Keratinocyte (primary cell): ENCODE measurements at regions not wholly inside any gene's neighbourhood (a gene's known extent, or its start where the extent isn't known, plus 50 kb on each side); places are given as distances from the start of the nearest gene placed in this dataset.
A peak's percentile ranks its signal among the peaks of the same experiment; 100 is the strongest.

Source experiments
- DNase-seq: peaks from one replicate; pipeline ENCODE4 v3.0.0-alpha.2; 2011; ENCODE audit warnings: low read depth, missing footprints, low spot score
- FAIRE-seq: peaks from 2 replicates; lab custom pipeline; 2011; peaks lifted over from hg19 to GRCh38; lab: Jason Lieb, UNC
- H2AFZ ChIP-seq: 2 replicates; pipeline ENCODE4 v1.6.0; 2012; ENCODE audit warnings: low read length, control low read depth, inconsistent platforms; ENCODE audit not compliant: control insufficient read depth
- H3K27ac ChIP-seq: 2 replicates; pipeline ENCODE4 v1.5.1; 2011; ENCODE audit warnings: low read length; ENCODE audit not compliant: control insufficient read depth, insufficient read depth
- H3K27me3 ChIP-seq: 3 replicates; pipeline ENCODE4 v1.6.0; 2011; ENCODE audit warnings: low read length; ENCODE audit not compliant: control insufficient read depth, insufficient read depth; ENCODE audit errors: extremely low read depth
- H3K36me3 ChIP-seq, 2 experiments: 2 replicates in 1 of 2; 3 replicates in 1 of 2; pipeline ENCODE4 v1.5.1; 2011; ENCODE audit warnings: low read length in 2 of 2, mild to moderate bottlenecking in 1 of 2; ENCODE audit not compliant: control insufficient read depth in 2 of 2, insufficient read depth in 2 of 2; ENCODE audit errors: extremely low read depth in 1 of 2
- H3K4me1 ChIP-seq: 3 replicates; pipeline ENCODE4 v1.5.1; 2011; ENCODE audit warnings: low read length; ENCODE audit not compliant: control insufficient read depth, insufficient read depth; ENCODE audit errors: extremely low read depth
- H3K4me2 ChIP-seq: 3 replicates; pipeline ENCODE4 v1.6.0; 2011; ENCODE audit warnings: low read depth, low read length; ENCODE audit not compliant: control insufficient read depth, insufficient read depth; ENCODE audit errors: extremely low read depth
- H3K4me3 ChIP-seq, 3 experiments: fragments of 200-600 bp in 1 of 3; sonication (generic) in 1 of 3; 2 replicates in 2 of 3; 3 replicates in 1 of 3; pipeline ENCODE4 v1.5.1; 2011 to 2016; ENCODE audit warnings: low read length in 3 of 3, mild to moderate bottlenecking in 3 of 3, control low read depth in 2 of 3, inconsistent platforms in 1 of 3, low read depth in 1 of 3, mixed read lengths in 1 of 3, mixed run types in 1 of 3, moderate library complexity in 1 of 3; ENCODE audit not compliant: control insufficient read depth in 2 of 3, insufficient read depth in 2 of 3; ENCODE audit errors: extremely low read depth in 1 of 3
- H3K79me2 ChIP-seq: 2 replicates; pipeline ENCODE4 v1.6.0; 2012; ENCODE audit warnings: low read length; ENCODE audit not compliant: control insufficient read depth, insufficient read depth
- H3K9ac ChIP-seq: 3 replicates; pipeline ENCODE4 v1.6.0; 2011; ENCODE audit warnings: low read length; ENCODE audit not compliant: control insufficient read depth, insufficient read depth; ENCODE audit errors: extremely low read depth
- H3K9me1 ChIP-seq: 3 replicates; pipeline ENCODE4 v1.6.0; 2011; ENCODE audit warnings: low read length; ENCODE audit not compliant: control insufficient read depth, insufficient read depth; ENCODE audit errors: extremely low read depth
- H3K9me3 ChIP-seq: 2 replicates; pipeline ENCODE4 v1.5.1; 2012; ENCODE audit warnings: low read depth, low read length; ENCODE audit not compliant: control insufficient read depth
- H4K20me1 ChIP-seq: 3 replicates; pipeline ENCODE4 v1.6.0; 2011; ENCODE audit warnings: low read length; ENCODE audit not compliant: control insufficient read depth, insufficient read depth; ENCODE audit errors: extremely low read depth
- EZH2 ChIP-seq: IDR thresholded peaks from one replicate; pipeline ENCODE4 v1.6.1; 2012; ENCODE audit warnings: inconsistent platforms, mild to moderate bottlenecking, low read length, moderate library complexity
- dilution Hi-C: fragments of 300-500 bp; cut with MboI; formaldehyde crosslinking; loops from one replicate; pipeline ENCODE4 v1.7.0; 2020; ENCODE audit warnings: low sequenced_read_pairs; ENCODE audit not compliant: extremely low pct_ligation_motif_present
- TF ChIP-seq, protein P1 (sequence below), 3 experiments: IDR thresholded peaks in 1 of 3; conservative IDR thresholded peaks in 1 of 3; optimal IDR thresholded peaks in 1 of 3; 2 replicates in 2 of 3; 3 replicates in 1 of 3; pipeline versions ENCODE3 to v1.5.1; 2011; ENCODE audit warnings: low read length in 3 of 3, mild to moderate bottlenecking in 3 of 3, moderate library complexity in 2 of 3, control low read depth in 1 of 3, inconsistent platforms in 1 of 3; ENCODE audit not compliant: insufficient read depth in 2 of 3; ENCODE audit errors: extremely low read depth in 1 of 3

DNA sequence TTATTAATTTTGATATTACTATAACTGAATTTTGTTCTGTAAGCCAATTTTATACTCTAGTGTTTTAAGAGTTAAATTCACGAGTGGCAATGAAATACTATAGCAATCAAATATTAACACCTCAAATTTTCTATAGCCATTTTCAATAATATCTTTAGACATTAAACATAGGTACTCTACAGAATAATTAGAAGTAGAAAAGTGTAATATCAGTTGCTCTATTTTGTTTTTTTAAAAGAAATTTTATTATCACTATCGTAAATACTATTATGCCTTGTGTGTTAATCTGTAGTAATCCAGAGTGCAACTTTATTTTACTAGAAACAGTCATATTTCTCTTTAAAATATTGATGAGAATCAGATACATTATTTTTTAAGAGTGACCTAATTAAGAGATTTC lies 691.2 kb downstream of the USP25 start:
- no peak overlapping the region for H3K4me3 ChIP-seq
- H4K20me1 ChIP-seq = no peaks in the 10 kb centered on the region
- H2AFZ ChIP-seq = no peak overlapping the region
- TF ChIP-seq, protein P1, sequence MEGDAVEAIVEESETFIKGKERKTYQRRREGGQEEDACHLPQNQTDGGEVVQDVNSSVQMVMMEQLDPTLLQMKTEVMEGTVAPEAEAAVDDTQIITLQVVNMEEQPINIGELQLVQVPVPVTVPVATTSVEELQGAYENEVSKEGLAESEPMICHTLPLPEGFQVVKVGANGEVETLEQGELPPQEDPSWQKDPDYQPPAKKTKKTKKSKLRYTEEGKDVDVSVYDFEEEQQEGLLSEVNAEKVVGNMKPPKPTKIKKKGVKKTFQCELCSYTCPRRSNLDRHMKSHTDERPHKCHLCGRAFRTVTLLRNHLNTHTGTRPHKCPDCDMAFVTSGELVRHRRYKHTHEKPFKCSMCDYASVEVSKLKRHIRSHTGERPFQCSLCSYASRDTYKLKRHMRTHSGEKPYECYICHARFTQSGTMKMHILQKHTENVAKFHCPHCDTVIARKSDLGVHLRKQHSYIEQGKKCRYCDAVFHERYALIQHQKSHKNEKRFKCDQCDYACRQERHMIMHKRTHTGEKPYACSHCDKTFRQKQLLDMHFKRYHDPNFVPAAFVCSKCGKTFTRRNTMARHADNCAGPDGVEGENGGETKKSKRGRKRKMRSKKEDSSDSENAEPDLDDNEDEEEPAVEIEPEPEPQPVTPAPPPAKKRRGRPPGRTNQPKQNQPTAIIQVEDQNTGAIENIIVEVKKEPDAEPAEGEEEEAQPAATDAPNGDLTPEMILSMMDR (optimal IDR thresholded peaks at IDR 0.05 in 1 of 3, IDR thresholded peaks at IDR 0.05 in 1 of 3, conservative IDR thresholded peaks at IDR 0.05 in 1 of 3; ENCODE audit: extremely low read depth in 1 of 3, insufficient read depth in 2 of 3, low read length in 3 of 3) = no peak
- TF ChIP-seq EZH2 = no peak
- H3K4me1 ChIP-seq = peaks cover 6% of the 10 kb centered on the region
- H3K79me2 ChIP-seq = no peaks in the 10 kb centered on the region
- no peak overlapping the region for H3K9ac ChIP-seq
- no peaks in the 10 kb centered on the region for H3K9me1 ChIP-seq
- H3K36me3 ChIP-seq = no peaks in the 10 kb centered on the region
- peak overlapping the region; percentile 72 for H3K4me2 ChIP-seq
- DNase-seq = no peak
- no peak for FAIRE-seq
- H3K27ac ChIP-seq = no peak overlapping the region
- no peaks in the 10 kb centered on the region for H3K27me3 ChIP-seq
- dilution Hi-C loops = no loop called here
- H3K9me3 ChIP-seq = no peaks in the 10 kb centered on the region

DNA sequence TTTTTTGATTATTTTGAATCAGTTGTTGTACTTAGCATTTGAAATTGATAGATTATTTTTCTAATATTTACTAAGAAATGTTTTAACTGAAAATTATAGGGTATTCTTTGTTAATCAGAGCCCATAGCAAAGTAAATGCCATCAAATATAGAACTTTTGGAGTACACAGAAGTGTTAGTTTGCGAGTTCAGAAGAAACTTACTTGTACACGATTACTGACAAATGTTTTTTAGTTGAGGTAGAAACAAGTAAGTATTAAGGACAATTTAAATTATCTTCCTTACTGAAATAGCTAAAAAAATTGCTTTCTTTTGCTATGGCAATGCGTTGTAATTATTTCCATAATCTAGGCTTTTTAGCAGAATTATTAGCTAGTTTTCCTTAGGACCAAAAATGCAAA lies 692.2 kb downstream of the USP25 start:
- H4K20me1 ChIP-seq = no peaks in the 10 kb centered on the region
- FAIRE-seq (no peak), DNase-seq (no peak)
- H3K36me3 ChIP-seq = no peaks in the 10 kb centered on the region
- no peaks in the 10 kb centered on the region for H3K9me1 ChIP-seq
- H3K4me2 ChIP-seq = no peak overlapping the region
- dilution Hi-C loops = no loop called here
- no peak overlapping the region for H3K9ac ChIP-seq
- H3K4me1 ChIP-seq = peaks cover 6% of the 10 kb centered on the region
- no peaks in the 10 kb centered on the region for H3K27me3 ChIP-seq
- H3K79me2 ChIP-seq = no peaks in the 10 kb centered on the region
- H3K4me3 ChIP-seq = no peak overlapping the region
- H3K27ac ChIP-seq = no peak overlapping the region
- H2AFZ ChIP-seq = no peak overlapping the region
- H3K9me3 ChIP-seq = no peaks in the 10 kb centered on the region
- no peak for TF ChIP-seq EZH2
- TF ChIP-seq, protein P1 (optimal IDR thresholded peaks at IDR 0.05 in 1 of 3, IDR thresholded peaks at IDR 0.05 in 1 of 3, conservative IDR thresholded peaks at IDR 0.05 in 1 of 3; ENCODE audit: extremely low read depth in 1 of 3, insufficient read depth in 2 of 3, low read length in 3 of 3) = no peak
